Endothelial cell of umbilical vein (primary cell): ENCODE measurements at regions not wholly inside any gene's neighbourhood (a gene's known extent, or its start where the extent isn't known, plus 50 kb on each side); places are given as distances from the start of the nearest gene placed in this dataset.

Source experiments
- BruUV-seq: library from RNA; stranded (reverse); fragments of 400-500 nt; replicated peaks from 2 replicates; lab custom pipeline; 2021; lab: Mats Ljungman, UMichigan
- CTCF ChIA-PET: fragments of 300-600, 350-600 bp; sonication (Branson Sonifier 250); formaldehyde crosslinking; loops from one replicate; lab custom pipeline; 2021; ENCODE audit warnings: antibody characterized with exemption, inconsistent platforms; lab: Charles Lee
- POLR2A ChIA-PET: fragments of 300-600, 350-600 bp; sonication (Branson Sonifier 250); formaldehyde crosslinking; loops from one replicate; lab custom pipeline; 2021; ENCODE audit warnings: antibody characterized with exemption, inconsistent platforms; lab: Charles Lee
- DNase-seq: peaks from one replicate; pipeline ENCODE4 v3.0.0-alpha.2; 2011; ENCODE audit warnings: low read depth, low spot score
- FAIRE-seq: peaks from 2 replicates; lab custom pipeline; 2011; peaks lifted over from hg19 to GRCh38; lab: Jason Lieb, UNC
- H2AFZ ChIP-seq: 2 replicates; pipeline ENCODE4 v1.6.0; 2012; ENCODE audit warnings: low read depth, low read length, control low read depth, inconsistent platforms
- H3K27ac ChIP-seq: 2 replicates; pipeline ENCODE4 v1.5.1; 2011; ENCODE audit warnings: low read depth, mild to moderate bottlenecking, control low read depth, low read length, moderate library complexity; ENCODE audit not compliant: insufficient read depth
- H3K27me3 ChIP-seq, 2 experiments: 2 replicates each; pipeline versions ENCODE4 v1.6.0 to v1.6.1; 2011; ENCODE audit warnings: low read length in 2 of 2, mixed read lengths in 1 of 2; ENCODE audit not compliant: control insufficient read depth in 2 of 2, insufficient read depth in 2 of 2
- H3K36me3 ChIP-seq, 2 experiments: 2 replicates in 1 of 2; 3 replicates in 1 of 2; pipeline ENCODE4 v1.5.1; 2011; ENCODE audit warnings: low read length in 2 of 2, mild to moderate bottlenecking in 1 of 2, moderate library complexity in 1 of 2; ENCODE audit not compliant: control insufficient read depth in 2 of 2, insufficient read depth in 2 of 2; ENCODE audit errors: extremely low read depth in 1 of 2
- H3K4me1 ChIP-seq: 3 replicates; pipeline ENCODE4 v1.5.1; 2011; ENCODE audit warnings: mild to moderate bottlenecking, low read length; ENCODE audit not compliant: control insufficient read depth, insufficient read depth; ENCODE audit errors: extremely low read depth
- H3K4me2 ChIP-seq: 2 replicates; pipeline ENCODE4 v1.6.1; 2011; ENCODE audit warnings: low read length, control low read depth, mixed read lengths; ENCODE audit not compliant: insufficient read depth
- H3K4me3 ChIP-seq, 3 experiments: fragments of 200-600 bp in 1 of 3; sonication (generic), shearing (Covaris generic) in 1 of 3; replicated peaks in 1 of 3; 2 replicates each; pipeline ENCODE4 v1.5.1; 2011 to 2016; ENCODE audit warnings: control low read depth in 3 of 3, low read length in 3 of 3, mild to moderate bottlenecking in 2 of 3, inconsistent platforms in 1 of 3, low read depth in 1 of 3, moderate library complexity in 1 of 3; ENCODE audit not compliant: insufficient read depth in 1 of 3
- H3K79me2 ChIP-seq: 2 replicates; pipeline ENCODE4 v1.6.0; 2012; ENCODE audit warnings: low read length, inconsistent platforms; ENCODE audit not compliant: control insufficient read depth, insufficient read depth
- H3K9ac ChIP-seq: replicated peaks from 2 replicates; pipeline ENCODE3; 2011; ENCODE audit warnings: low read length, control low read depth; ENCODE audit not compliant: insufficient read depth; ENCODE audit errors: extremely low read depth
- H3K9me1 ChIP-seq: replicated peaks from 3 replicates; pipeline ENCODE4 v1.6.0; 2011; ENCODE audit warnings: mild to moderate bottlenecking, low read length; ENCODE audit not compliant: control insufficient read depth, insufficient read depth; ENCODE audit errors: extremely low read depth
- H3K9me3 ChIP-seq: replicated peaks from 2 replicates; pipeline ENCODE4 v1.5.1; 2012; ENCODE audit warnings: low read length, inconsistent platforms; ENCODE audit not compliant: control insufficient read depth, insufficient read depth
- H4K20me1 ChIP-seq: replicated peaks from 2 replicates; pipeline ENCODE3; 2011; ENCODE audit warnings: mild to moderate bottlenecking, low read length; ENCODE audit not compliant: control insufficient read depth, insufficient read depth; ENCODE audit errors: extremely low read depth
- CTCF ChIP-seq, 2 donors: IDR thresholded peaks; 1 replicate in 1 of 2; 2 replicates in 1 of 2; pipeline ENCODE4 v1.5.1; 2011; ENCODE audit warnings: low read length in 2 of 2, mild to moderate bottlenecking in 2 of 2, moderate library complexity in 2 of 2, control low read depth in 1 of 2, inconsistent platforms in 1 of 2, low read depth in 1 of 2; ENCODE audit not compliant: insufficient read depth in 1 of 2; ENCODE audit errors: extremely low read depth in 1 of 2
- EZH2 ChIP-seq: IDR thresholded peaks from 2 replicates; pipeline ENCODE4 v1.6.1; 2012; ENCODE audit warnings: borderline replicate concordance, low read depth, mild to moderate bottlenecking, moderate library complexity, low read length, inconsistent platforms; ENCODE audit not compliant: severe bottlenecking
- FOS ChIP-seq: IDR thresholded peaks from 2 replicates; pipeline ENCODE4 v1.6.1; 2011; ENCODE audit warnings: mild to moderate bottlenecking, low read length, moderate library complexity, borderline replicate concordance; ENCODE audit not compliant: insufficient read depth
- GATA2 ChIP-seq: IDR thresholded peaks from 2 replicates; pipeline ENCODE4 v1.7.0; 2011; ENCODE audit warnings: low read depth, mild to moderate bottlenecking, moderate library complexity, mixed read lengths, low read length; ENCODE audit not compliant: insufficient read length, insufficient read depth
- JUN ChIP-seq: IDR thresholded peaks from 2 replicates; pipeline ENCODE4 v1.6.1; 2011; ENCODE audit warnings: borderline replicate concordance, low read depth; ENCODE audit not compliant: insufficient read length, insufficient read depth
- MAX ChIP-seq: IDR thresholded peaks from 2 replicates; pipeline ENCODE4 v1.6.1; 2011; ENCODE audit not compliant: insufficient read depth, insufficient read length
- MYC ChIP-seq: IDR thresholded peaks from one replicate; pipeline ENCODE4 v1.6.1; 2011; ENCODE audit warnings: mild to moderate bottlenecking, low read depth, low read length
- POLR2A ChIP-seq: IDR thresholded peaks from 2 replicates; pipeline ENCODE4 v1.6.1; 2012; ENCODE audit warnings: low read depth, mild to moderate bottlenecking, control low read depth, low read length
- POLR2AphosphoS5 ChIP-seq: IDR thresholded peaks from 2 replicates; pipeline ENCODE4 v1.6.1; 2012; ENCODE audit warnings: low read depth, mild to moderate bottlenecking, control low read depth, low read length, moderate library complexity; ENCODE audit not compliant: insufficient read depth
- dilution Hi-C: fragments of 300-500 bp; cut with MboI; formaldehyde crosslinking; loops from one replicate; pipeline ENCODE4 v1.15.0; 2019; ENCODE audit warnings: low sequenced_read_pairs; ENCODE audit not compliant: extremely low pct_ligation_motif_present
- intact Hi-C: fragments of 100-400 bp; cut with micrococcal nuclease; formaldehyde crosslinking; loops from one replicate; pipeline ENCODE4 v1.10.0; 2022

- intact Hi-C loops (no loop called here), dilution Hi-C loops (no loop called here)
- Histone ChIP-seq H2AFZ (no peak overlapping the region), H3K36me3 (no peaks in the 10 kb centered on the region), H3K4me1 (no peaks in the 10 kb centered on the region), H3K4me3 (no peak overlapping the region), H3K9me1 (no peaks in the 10 kb centered on the region), H3K27ac (no peak overlapping the region), H4K20me1 (no peaks in the 10 kb centered on the region), H3K9ac (no peak overlapping the region), H3K9me3 (peaks cover 2% of the 10 kb centered on the region), H3K27me3 (no peaks in the 10 kb centered on the region), H3K4me2 (no peak overlapping the region), H3K79me2 (no peaks in the 10 kb centered on the region)
- POLR2A ChIA-PET, result no interaction called here
- TF ChIP-seq EZH2 (no peak), MAX (no peak), CTCF (IDR thresholded peaks at IDR 0.05; ENCODE audit: extremely low read depth in 1 of 2, insufficient read depth in 1 of 2, low read depth in 1 of 2, low read length in 2 of 2) (no peak), GATA2 (no peak), FOS (no peak)
- BruUV-seq, result no TSS peak
- DNase-seq (no peak), FAIRE-seq (no peak)
- CTCF ChIA-PET, result no interaction called here
Observed at GRCh38 chr3:86162521-86162920, 828.4 kb downstream of the VGLL3 start.

GRCh38 chr3:86161493-86161892, 829.5 kb downstream of the VGLL3 start:
- DNase-seq, result no peak
- dilution Hi-C loops, result no loop called here
- Histone ChIP-seq H3K4me2 (no peak overlapping the region), H3K36me3 (no peaks in the 10 kb centered on the region), H4K20me1 (no peaks in the 10 kb centered on the region), H3K4me1 (no peaks in the 10 kb centered on the region), H3K79me2 (no peaks in the 10 kb centered on the region), H3K4me3 (no peak overlapping the region), H3K9ac (no peak overlapping the region), H2AFZ (no peak overlapping the region), H3K9me1 (no peaks in the 10 kb centered on the region), H3K9me3 (peaks cover 2% of the 10 kb centered on the region), H3K27ac (no peak overlapping the region), H3K27me3 (no peaks in the 10 kb centered on the region)
- BruUV-seq, result no TSS peak
- TF ChIP-seq POLR2A (no peak), MYC (no peak), EZH2 (no peak), CTCF (IDR thresholded peaks at IDR 0.05; ENCODE audit: extremely low read depth in 1 of 2, insufficient read depth in 1 of 2, low read depth in 1 of 2, low read length in 2 of 2) (no peak), POLR2AphosphoS5 (no peak), FOS (no peak), GATA2 (no peak), MAX (no peak), JUN (no peak)
- ChIA-PET CTCF (no interaction called here), POLR2A (no interaction called here)
- FAIRE-seq, result no peak
- intact Hi-C loops, result no loop called here
